H1 (cell line): ENCODE measurements at regions not wholly inside any gene's neighbourhood (a gene's known extent, or its start where the extent isn't known, plus 50 kb on each side); places are given as distances from the start of the nearest gene placed in this dataset.

Experiments used
- CTCF ChIA-PET: fragments of 300-600 bp; sonication (Branson Sonifier 250); formaldehyde crosslinking; loops from one replicate; lab custom pipeline; 2021; ENCODE audit not compliant: partially characterized antibody; lab: Charles Lee
- POLR2A ChIA-PET: fragments of 300-600 bp; sonication (Branson Sonifier 250); formaldehyde crosslinking; loops from one replicate; lab custom pipeline; 2021; ENCODE audit warnings: inconsistent platforms; ENCODE audit not compliant: partially characterized antibody; lab: Charles Lee
- DNase-seq, 2 experiments: peaks; one replicate each; pipeline versions ENCODE4 v3.0.0 to v3.0.0-alpha.2; 2010 to 2022; ENCODE audit warnings: low spot score in 2 of 2, low read depth in 1 of 2, mixed read lengths in 1 of 2
- FAIRE-seq: peaks from 2 replicates; lab custom pipeline; 2011; peaks lifted over from hg19 to GRCh38; lab: Jason Lieb, UNC
- H2AFZ ChIP-seq: 2 replicates; pipeline ENCODE4 v1.8.1; 2012; ENCODE audit warnings: low read length, inconsistent platforms
- H2AK5ac ChIP-seq: 2 replicates; pipeline ENCODE4 v1.6.1; 2013; ENCODE audit warnings: low read depth, low read length
- H2BK120ac ChIP-seq: replicated peaks from 2 replicates; pipeline ENCODE3; 2013; ENCODE audit warnings: low read depth, low read length, inconsistent platforms
- H2BK12ac ChIP-seq: 2 replicates; pipeline ENCODE4 v1.6.1; 2013; ENCODE audit warnings: low read depth, low read length
- H2BK15ac ChIP-seq: 2 replicates; pipeline ENCODE4 v1.6.1; 2013; ENCODE audit warnings: low read length
- H2BK20ac ChIP-seq: 2 replicates; pipeline ENCODE4 v1.6.1; 2013; ENCODE audit warnings: low read length
- H2BK5ac ChIP-seq: 2 replicates; pipeline ENCODE4 v1.6.1; 2013; ENCODE audit warnings: low read depth, low read length
- H3K14ac ChIP-seq: 2 replicates; pipeline ENCODE4 v1.6.1; 2013; ENCODE audit warnings: inconsistent platforms; ENCODE audit not compliant: insufficient read length
- H3K18ac ChIP-seq: 2 replicates; pipeline ENCODE4 v1.6.1; 2013; ENCODE audit warnings: low read length; ENCODE audit errors: extremely low read depth
- H3K23ac ChIP-seq: 2 replicates; pipeline ENCODE4 v1.6.1; 2013; ENCODE audit warnings: inconsistent platforms; ENCODE audit not compliant: insufficient read length
- H3K23me2 ChIP-seq: 2 replicates; pipeline ENCODE4 v1.6.1; 2013; ENCODE audit warnings: low read depth, low read length
- H3K27ac ChIP-seq: 2 replicates; pipeline ENCODE4 v1.6.1; 2011; ENCODE audit warnings: low read depth, low read length, inconsistent platforms
- H3K27me3 ChIP-seq, 4 experiments: replicated peaks in 1 of 4; 1 replicate in 1 of 4; 2 replicates in 3 of 4; pipeline versions ENCODE4 v1.6.1 to v1.8.1; 2011 to 2013; ENCODE audit warnings: low read length in 3 of 4, mild to moderate bottlenecking in 3 of 4, inconsistent platforms in 2 of 4, mixed read lengths in 2 of 4, moderate library complexity in 1 of 4; ENCODE audit not compliant: control insufficient read depth in 3 of 4, insufficient read depth in 3 of 4; ENCODE audit errors: extremely low read depth in 1 of 4
- H3K36me3 ChIP-seq, 4 experiments: 2 replicates each; pipeline versions ENCODE4 v1.6.1 to v1.8.1; 2011 to 2013; ENCODE audit warnings: mild to moderate bottlenecking in 4 of 4, low read length in 3 of 4, moderate library complexity in 2 of 4, control low read depth in 1 of 4, inconsistent platforms in 1 of 4; ENCODE audit not compliant: insufficient read depth in 4 of 4, control insufficient read depth in 2 of 4
- H3K4ac ChIP-seq: replicated peaks from 2 replicates; pipeline ENCODE3; 2013; ENCODE audit warnings: low read length, low read depth, mixed read lengths, inconsistent platforms; ENCODE audit not compliant: insufficient read length
- H3K4me1 ChIP-seq, 4 experiments: replicated peaks in 1 of 4; 1 replicate in 1 of 4; 2 replicates in 3 of 4; pipeline versions ENCODE4 v1.6.1 to v1.8.1; 2011 to 2013; ENCODE audit warnings: low read length in 3 of 4, inconsistent platforms in 2 of 4, mixed read lengths in 1 of 4; ENCODE audit not compliant: insufficient read depth in 4 of 4, control insufficient read depth in 3 of 4
- H3K4me2 ChIP-seq, 2 experiments: 2 replicates each; pipeline versions ENCODE4 v1.6.1 to v1.8.1; 2011 to 2013; ENCODE audit warnings: low read depth in 2 of 2, low read length in 2 of 2, control low read depth in 1 of 2, inconsistent platforms in 1 of 2, mild to moderate bottlenecking in 1 of 2; ENCODE audit not compliant: insufficient read depth in 1 of 2
- H3K4me3 ChIP-seq, 4 experiments: fragments of 200-600, 300-600 bp in 1 of 4; sonication (generic), shearing (Covaris generic), sonication (Bioruptor Twin) in 1 of 4; 2 replicates each; pipeline versions ENCODE4 v1.5.1 to v1.8.1; 2011 to 2016; ENCODE audit warnings: low read length in 4 of 4, low read depth in 3 of 4, control low read depth in 2 of 4, inconsistent platforms in 2 of 4, mild to moderate bottlenecking in 2 of 4, mixed read lengths in 1 of 4, moderate library complexity in 1 of 4; ENCODE audit not compliant: insufficient read depth in 2 of 4; ENCODE audit errors: extremely low read depth in 1 of 4
- H3K56ac ChIP-seq: replicated peaks from 2 replicates; pipeline ENCODE3; 2013; ENCODE audit warnings: low read depth, mild to moderate bottlenecking, mixed read lengths, low read length, inconsistent platforms; ENCODE audit not compliant: insufficient read length
- H3K79me1 ChIP-seq: 2 replicates; pipeline ENCODE4 v1.6.1; 2013; ENCODE audit warnings: low read depth, low read length, control low read depth
- H3K79me2 ChIP-seq, 2 experiments: 2 replicates each; pipeline versions ENCODE4 v1.6.1 to v1.8.1; 2012 to 2013; ENCODE audit warnings: low read length in 2 of 2, mild to moderate bottlenecking in 2 of 2, inconsistent platforms in 1 of 2; ENCODE audit not compliant: insufficient read depth in 2 of 2, control insufficient read depth in 1 of 2
- H3K9ac ChIP-seq, 4 experiments: replicated peaks in 1 of 4; 1 replicate in 1 of 4; 2 replicates in 3 of 4; pipeline versions ENCODE4 v1.6.1 to v1.8.1; 2011 to 2013; ENCODE audit warnings: low read depth in 3 of 4, low read length in 3 of 4, control low read depth in 2 of 4, mild to moderate bottlenecking in 2 of 4, moderate library complexity in 2 of 4, inconsistent platforms in 1 of 4; ENCODE audit errors: extremely low read depth in 1 of 4
- H3K9me3 ChIP-seq, 2 experiments: 2 replicates each; pipeline versions ENCODE4 v1.6.1 to v1.8.1; 2012 to 2013; ENCODE audit warnings: mild to moderate bottlenecking in 2 of 2, moderate library complexity in 2 of 2, control low read depth in 1 of 2, inconsistent platforms in 1 of 2, low read depth in 1 of 2, low read length in 1 of 2, mixed read lengths in 1 of 2; ENCODE audit not compliant: insufficient read depth in 2 of 2
- H4K20me1 ChIP-seq, 2 experiments: replicated peaks in 1 of 2; 2 replicates each; pipeline versions ENCODE3 to v1.8.1; 2011 to 2013; ENCODE audit warnings: inconsistent platforms in 2 of 2, low read length in 2 of 2, mild to moderate bottlenecking in 1 of 2; ENCODE audit not compliant: insufficient read depth in 2 of 2, control insufficient read depth in 1 of 2
- H4K5ac ChIP-seq: 2 replicates; pipeline ENCODE4 v1.6.1; 2013; ENCODE audit warnings: low read length, low read depth, mixed read lengths, inconsistent platforms; ENCODE audit not compliant: insufficient read length
- H4K8ac ChIP-seq: 2 replicates; pipeline ENCODE4 v1.8.0; 2013; ENCODE audit warnings: mild to moderate bottlenecking, moderate library complexity, low read length, inconsistent platforms; ENCODE audit not compliant: insufficient read depth; ENCODE audit errors: extremely low read depth
- H4K91ac ChIP-seq: replicated peaks from 2 replicates; pipeline ENCODE3; 2013; ENCODE audit warnings: low read length, mixed read lengths, inconsistent platforms; ENCODE audit not compliant: insufficient read length
- BCL11A ChIP-seq, 2 experiments: IDR thresholded peaks; one replicate each; pipeline ENCODE4 v1.6.1; 2011; ENCODE audit warnings: low read depth in 2 of 2, low read length in 2 of 2, mild to moderate bottlenecking in 2 of 2
- CHD1 ChIP-seq: IDR thresholded peaks from 2 replicates; pipeline ENCODE4 v1.6.1; 2012; ENCODE audit warnings: low read depth, low read length, improper control_type of control experiment
- E2F6 ChIP-seq: IDR thresholded peaks from 2 replicates; pipeline ENCODE4 v1.6.1; 2012; ENCODE audit warnings: inconsistent platforms
- EP300 ChIP-seq, 2 experiments: IDR thresholded peaks; 1 replicate in 1 of 2; 2 replicates in 1 of 2; pipeline ENCODE4 v1.6.1; 2011 to 2012; ENCODE audit warnings: low read depth in 2 of 2, low read length in 2 of 2, mild to moderate bottlenecking in 2 of 2, borderline replicate concordance in 1 of 2, inconsistent platforms in 1 of 2, moderate library complexity in 1 of 2
- FOSL1 ChIP-seq: IDR thresholded peaks from 2 replicates; pipeline ENCODE4 v1.6.1; 2011; ENCODE audit warnings: mild to moderate bottlenecking, low read depth, low read length, moderate library complexity; ENCODE audit not compliant: insufficient read depth
- GABPA ChIP-seq: IDR thresholded peaks from 2 replicates; pipeline ENCODE4 v1.6.1; 2011; ENCODE audit warnings: mild to moderate bottlenecking, low read length, moderate library complexity, borderline replicate concordance; ENCODE audit not compliant: insufficient read depth
- HDAC2 ChIP-seq, 2 experiments: fragments of 300-600 bp in 1 of 2; sonication (generic) in 1 of 2; IDR thresholded peaks; 2 replicates each; pipeline ENCODE4 v1.6.1; 2011 to 2012; ENCODE audit warnings: low read depth in 2 of 2, low read length in 2 of 2, mild to moderate bottlenecking in 2 of 2, moderate library complexity in 2 of 2, borderline replicate concordance in 1 of 2, inconsistent platforms in 1 of 2
- RXRA ChIP-seq: IDR thresholded peaks from 2 replicates; pipeline ENCODE4 v1.6.1; 2011; ENCODE audit warnings: low read depth, mild to moderate bottlenecking, low read length, moderate library complexity; ENCODE audit not compliant: insufficient read depth
- TBP ChIP-seq: IDR thresholded peaks from 2 replicates; pipeline ENCODE4 v1.6.1; 2011; ENCODE audit warnings: low read depth, low read length, improper control_type of control experiment
- TCF12 ChIP-seq: IDR thresholded peaks from 2 replicates; pipeline ENCODE4 v1.6.1; 2011; ENCODE audit warnings: low read depth, mild to moderate bottlenecking, low read length
- WGBS, 2 experiments: shearing (Covaris generic) in 1 of 2; methylation state at CpG; one replicate each; pipeline versions ENCODE4 v1.1.6 to v1.1.7; 2013 to 2015; ENCODE audit warnings: low lambda C conversion rate in 2 of 2, mixed read lengths in 2 of 2, inconsistent platforms in 1 of 2, low coverage in 1 of 2, missing lambda C conversion rate in 1 of 2; ENCODE audit not compliant: insufficient replicate concordance in 2 of 2, insufficient coverage in 1 of 2, insufficient read length in 1 of 2; ENCODE audit errors: extremely low coverage in 1 of 2, missing lambda C conversion rate in 1 of 2; 5-methylcytosine and 5-hydroxymethylcytosine counted together

- H4K20me1 ChIP-seq = no peaks in the 10 kb centered on the region
- no peak overlapping the region for H2BK15ac ChIP-seq
- no peaks in the 10 kb centered on the region for H3K79me1 ChIP-seq
- no peak overlapping the region for H3K9ac ChIP-seq
- DNase-seq (no peak), FAIRE-seq (no peak)
- no peak overlapping the region for H2AK5ac ChIP-seq
- H3K56ac ChIP-seq = no peak overlapping the region
- no peak overlapping the region for H4K5ac ChIP-seq
- no peaks in the 10 kb centered on the region for H3K4me1 ChIP-seq
- H3K79me2 ChIP-seq = no peaks in the 10 kb centered on the region
- no peak overlapping the region for H2BK5ac ChIP-seq
- no peak overlapping the region for H4K8ac ChIP-seq
- H3K4me3 ChIP-seq = no peak overlapping the region
- no peak overlapping the region for H4K91ac ChIP-seq
- no peak overlapping the region for H3K4ac ChIP-seq
- no peak overlapping the region for H2AFZ ChIP-seq
- no peak overlapping the region for H3K18ac ChIP-seq
- ChIA-PET CTCF (interaction anchor here (0.6 to 1.1 kb wide), 2 partner anchors 14 to 1005 kb away, joined by 4 to 5 read pairs; no protein-coding TSS in a partner anchor), POLR2A (no interaction called here)
- H3K27ac ChIP-seq = no peak overlapping the region
- no peaks in the 10 kb centered on the region for H3K23me2 ChIP-seq
- H2BK20ac ChIP-seq = no peak overlapping the region
- no peaks in the 10 kb centered on the region for H3K27me3 ChIP-seq
- H2BK120ac ChIP-seq = no peak overlapping the region
- no peak overlapping the region for H3K4me2 ChIP-seq
- H3K36me3 ChIP-seq = no peaks in the 10 kb centered on the region; a peak in 1 of 8 replicates
- 86% methylated on average over 2 of the region's 2 CpGs; no CpG with 5 or more reads in 1 of the 2 experiments for WGBS, 2 experiments
- H2BK12ac ChIP-seq = no peak overlapping the region
- H3K9me3 ChIP-seq = peaks cover 0 to 2% of the 10 kb centered on the region in 2 experiments; a peak in 1 of 4 replicates
- TF ChIP-seq TBP = no peak
- TF ChIP-seq HDAC2 (IDR thresholded peaks at IDR 0.05; ENCODE audit: borderline replicate concordance in 1 of 2, low read depth in 2 of 2, low read length in 2 of 2) = no peak
- TF ChIP-seq RXRA = no peak
- TF ChIP-seq GABPA = no peak
- TF ChIP-seq CHD1 = no peak
- TF ChIP-seq E2F6 = no peak
- TF ChIP-seq EP300 (IDR thresholded peaks at IDR 0.05; ENCODE audit: borderline replicate concordance in 1 of 2, low read depth in 2 of 2, low read length in 2 of 2) = no peak
- TF ChIP-seq FOSL1 = no peak
- no peak for TF ChIP-seq BCL11A (IDR thresholded peaks at IDR 0.05; ENCODE audit: low read depth in 2 of 2, low read length in 2 of 2)
- no peak for TF ChIP-seq TCF12
- H3K14ac ChIP-seq = no peak overlapping the region
- H3K23ac ChIP-seq = no peak overlapping the region
These were observed 322.2 kb downstream of the ETAA1 start for GRCh38 chr2:67719351-67719750.
